Gastrocnemius medialis (tissue), 4 donors: ENCODE measurements at regions not wholly inside any gene's neighbourhood (a gene's known extent, or its start where the extent isn't known, plus 50 kb on each side); places are given as distances from the start of the nearest gene placed in this dataset.

Source experiments
- ATAC-seq, 2 donors: fragments of 150-250 bp; one replicate each; pipeline ENCODE4 v1.9.1; 2016
- DNase-seq, 2 donors: peaks; one replicate each; pipeline ENCODE4 v3.0.0-alpha.2; 2019
- H3K27ac ChIP-seq, 4 donors: fragments of 200-600 bp; sonication (generic); 1 replicate in 1 of 4; 2 replicates in 3 of 4; pipeline ENCODE4 v1.5.1; 2016 to 2018; ENCODE audit warnings: mild to moderate bottlenecking in 2 of 4, moderate library complexity in 1 of 4
- H3K27me3 ChIP-seq, 3 donors: fragments of 200-600 bp; sonication (generic) in 2 of 3; 1 replicate in 1 of 3; 2 replicates in 2 of 3; pipeline versions ENCODE4 v1.5.1 to v1.6.0; 2016 to 2019; ENCODE audit warnings: mild to moderate bottlenecking in 1 of 3, moderate library complexity in 1 of 3
- H3K36me3 ChIP-seq, 2 donors: fragments of 200-600 bp; sonication (generic) in 1 of 2; one replicate each; pipeline ENCODE4 v1.5.1; 2017 to 2018
- H3K4me1 ChIP-seq, 2 donors: fragments of 200-600 bp; sonication (generic) in 1 of 2; one replicate each; pipeline ENCODE4 v1.5.1; 2016 to 2017; ENCODE audit warnings: mild to moderate bottlenecking in 2 of 2
- H3K4me3 ChIP-seq, 4 donors: fragments of 200-600 bp; sonication (generic) in 3 of 4; 1 replicate in 1 of 4; 2 replicates in 3 of 4; pipeline ENCODE4 v1.5.1; 2016 to 2019; ENCODE audit warnings: mild to moderate bottlenecking in 2 of 4
- H3K9me3 ChIP-seq, 3 donors: fragments of 200-600 bp; sonication (generic) in 2 of 3; 1 replicate in 1 of 3; 2 replicates in 2 of 3; pipeline ENCODE4 v1.5.1; 2016 to 2019
- POLR2A ChIP-seq, 2 donors: fragments of 450-650 bp; IDR thresholded peaks; one replicate each; pipeline ENCODE4 v1.6.1; 2017; ENCODE audit warnings: antibody characterized with exemption in 2 of 2, mild to moderate bottlenecking in 2 of 2, moderate library complexity in 2 of 2
- in situ Hi-C, 4 donors: fragments of 200-750 bp; cut with MboI; loops; one replicate each; pipeline versions ENCODE4 v1.15.0 to v1.8.0; 2017; ENCODE audit warnings: low sequenced_read_pairs in 4 of 4
- intact Hi-C: fragments of 100-400 bp; cut with DNase I; formaldehyde crosslinking; loops from one replicate; pipeline ENCODE4 v1.15.1; 2023; ENCODE audit warnings: low total_unique reads
- TF ChIP-seq, protein P1 (sequence below), 5 experiments: fragments of 450-650 bp in 3 of 5; fragments of 200-600 bp in 2 of 5; sonication (generic) in 2 of 5; IDR thresholded peaks in 4 of 5; conservative IDR thresholded peaks in 1 of 5; 1 replicate in 4 of 5; 2 replicates in 1 of 5; pipeline ENCODE4 v1.5.1; 2016 to 2019; ENCODE audit warnings: antibody characterized with exemption in 5 of 5, mild to moderate bottlenecking in 3 of 5, moderate library complexity in 3 of 5

DNA sequence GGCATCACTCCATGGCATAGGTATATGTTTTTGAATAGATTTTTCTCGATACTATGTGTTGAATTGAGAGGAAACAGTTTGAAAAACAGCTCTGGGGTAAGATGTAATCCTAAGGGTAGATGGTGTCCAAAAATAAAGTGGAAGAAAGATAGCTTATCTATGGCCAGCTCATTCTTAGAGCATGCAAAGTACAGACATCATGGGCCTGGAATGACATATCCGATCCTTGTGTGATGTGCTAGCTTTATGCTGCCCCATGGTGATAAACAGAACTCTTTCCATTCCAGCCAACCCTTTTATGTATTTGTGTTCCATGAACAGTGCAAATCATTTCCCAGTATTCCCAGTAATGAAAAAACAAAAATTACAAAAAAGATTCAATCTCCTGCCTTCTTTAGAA lies 390.2 kb upstream of the NXPH2 start:
- in situ Hi-C loops, result no loop called here
- Histone ChIP-seq H3K4me3 (no peak overlapping the region), H3K27ac (no peak overlapping the region), H3K27me3 (no peaks in the 10 kb centered on the region), H3K9me3 (no peaks in the 10 kb centered on the region), H3K36me3 (no peaks in the 10 kb centered on the region), H3K4me1 (no peaks in the 10 kb centered on the region)
- DNase-seq (no peak), ATAC-seq (no peak)
- no peak for TF ChIP-seq POLR2A (IDR thresholded peaks at IDR 0.05)
- TF ChIP-seq, protein P1, sequence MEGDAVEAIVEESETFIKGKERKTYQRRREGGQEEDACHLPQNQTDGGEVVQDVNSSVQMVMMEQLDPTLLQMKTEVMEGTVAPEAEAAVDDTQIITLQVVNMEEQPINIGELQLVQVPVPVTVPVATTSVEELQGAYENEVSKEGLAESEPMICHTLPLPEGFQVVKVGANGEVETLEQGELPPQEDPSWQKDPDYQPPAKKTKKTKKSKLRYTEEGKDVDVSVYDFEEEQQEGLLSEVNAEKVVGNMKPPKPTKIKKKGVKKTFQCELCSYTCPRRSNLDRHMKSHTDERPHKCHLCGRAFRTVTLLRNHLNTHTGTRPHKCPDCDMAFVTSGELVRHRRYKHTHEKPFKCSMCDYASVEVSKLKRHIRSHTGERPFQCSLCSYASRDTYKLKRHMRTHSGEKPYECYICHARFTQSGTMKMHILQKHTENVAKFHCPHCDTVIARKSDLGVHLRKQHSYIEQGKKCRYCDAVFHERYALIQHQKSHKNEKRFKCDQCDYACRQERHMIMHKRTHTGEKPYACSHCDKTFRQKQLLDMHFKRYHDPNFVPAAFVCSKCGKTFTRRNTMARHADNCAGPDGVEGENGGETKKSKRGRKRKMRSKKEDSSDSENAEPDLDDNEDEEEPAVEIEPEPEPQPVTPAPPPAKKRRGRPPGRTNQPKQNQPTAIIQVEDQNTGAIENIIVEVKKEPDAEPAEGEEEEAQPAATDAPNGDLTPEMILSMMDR (IDR thresholded peaks at IDR 0.05 in 4 of 5, conservative IDR thresholded peaks at IDR 0.05 in 1 of 5), result no peak
- intact Hi-C loops, result no loop called here

DNA sequence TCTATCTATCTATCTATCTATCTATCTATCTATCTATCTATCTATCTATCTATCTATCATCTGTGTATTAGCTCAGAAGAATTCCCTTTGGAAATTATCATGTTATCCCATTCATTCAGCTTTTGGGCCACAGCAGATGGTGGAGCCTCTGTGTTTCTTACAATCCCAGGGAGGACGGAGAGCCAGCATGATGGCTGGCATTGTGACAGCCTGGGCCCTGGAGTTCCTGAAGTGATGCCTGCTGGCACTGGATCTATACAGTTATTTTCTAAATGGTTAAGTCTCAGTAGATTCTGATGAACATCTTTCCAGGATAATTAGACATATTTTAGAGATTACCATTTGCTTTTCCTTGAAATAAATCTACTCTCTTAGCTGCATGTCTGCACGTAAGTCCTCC lies 385.4 kb upstream of the NXPH2 start:
- Histone ChIP-seq H3K27me3 (no peaks in the 10 kb centered on the region), H3K36me3 (no peaks in the 10 kb centered on the region), H3K4me1 (no peaks in the 10 kb centered on the region), H3K9me3 (no peaks in the 10 kb centered on the region), H3K4me3 (no peak overlapping the region), H3K27ac (no peak overlapping the region)
- no peak for ATAC-seq
- TF ChIP-seq, protein P1 (IDR thresholded peaks at IDR 0.05 in 4 of 5, conservative IDR thresholded peaks at IDR 0.05 in 1 of 5), result no peak
- TF ChIP-seq POLR2A (IDR thresholded peaks at IDR 0.05), result no peak
- DNase-seq, result no peak
- in situ Hi-C loops, result no loop called here
- intact Hi-C loops, result no loop called here

DNA sequence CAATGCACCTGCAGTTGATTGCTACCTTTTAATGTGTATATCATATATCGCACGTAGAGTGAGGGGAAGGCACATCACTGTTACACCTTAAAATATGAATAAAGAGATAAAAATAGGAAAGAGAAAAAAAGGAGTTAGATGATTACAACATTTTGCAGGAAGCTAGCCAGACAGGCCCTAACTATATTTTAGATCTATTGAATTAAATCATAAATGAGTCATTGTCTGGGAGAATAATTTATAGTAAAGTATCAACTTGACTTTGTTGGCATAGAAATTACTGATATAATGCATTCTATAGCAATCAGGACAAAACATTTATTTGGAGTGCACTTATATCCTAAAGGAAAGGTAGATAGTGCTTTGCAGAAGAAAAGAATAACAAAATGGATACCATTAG lies 384.9 kb upstream of the NXPH2 start:
- H3K27me3 ChIP-seq, result no peaks in the 10 kb centered on the region
- intact Hi-C loops, result no loop called here
- TF ChIP-seq POLR2A (IDR thresholded peaks at IDR 0.05), result no peak
- TF ChIP-seq, protein P1 (IDR thresholded peaks at IDR 0.05 in 4 of 5, conservative IDR thresholded peaks at IDR 0.05 in 1 of 5), result no peak
- H3K36me3 ChIP-seq, result no peaks in the 10 kb centered on the region
- H3K27ac ChIP-seq, result no peak overlapping the region
- H3K9me3 ChIP-seq, result no peaks in the 10 kb centered on the region
- ATAC-seq (no peak), DNase-seq (no peak)
- no peak overlapping the region for H3K4me3 ChIP-seq
- in situ Hi-C loops, result no loop called here
- no peaks in the 10 kb centered on the region for H3K4me1 ChIP-seq

DNA sequence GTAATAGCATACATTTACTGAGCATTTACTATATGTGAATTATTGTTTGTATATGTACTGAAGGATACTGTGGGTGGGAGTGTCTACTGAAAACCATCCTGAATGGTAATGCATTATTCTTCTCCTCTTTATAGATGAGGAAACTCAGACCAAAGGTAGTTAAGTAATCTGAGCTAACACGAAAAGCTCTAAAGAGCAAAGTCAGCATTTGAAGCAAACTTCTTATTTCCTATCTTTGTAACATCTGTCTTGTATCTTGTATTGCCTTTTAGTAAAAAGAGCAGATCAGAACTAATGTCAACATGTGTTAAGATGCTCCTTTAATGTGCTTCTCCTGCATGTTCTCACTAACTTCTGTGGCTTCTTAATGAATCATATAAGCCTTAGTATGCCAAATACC lies 382.8 kb upstream of the NXPH2 start:
- H3K9me3 ChIP-seq, result no peaks in the 10 kb centered on the region
- no peak for DNase-seq
- in situ Hi-C loops, result no loop called here
- H3K27me3 ChIP-seq, result no peaks in the 10 kb centered on the region
- no peak overlapping the region for H3K4me3 ChIP-seq
- intact Hi-C loops, result no loop called here
- no peak for ATAC-seq
- TF ChIP-seq, protein P1 (IDR thresholded peaks at IDR 0.05 in 4 of 5, conservative IDR thresholded peaks at IDR 0.05 in 1 of 5), result no peak
- TF ChIP-seq POLR2A (IDR thresholded peaks at IDR 0.05), result no peak
- no peak overlapping the region for H3K27ac ChIP-seq
- no peaks in the 10 kb centered on the region for H3K4me1 ChIP-seq
- H3K36me3 ChIP-seq, result no peaks in the 10 kb centered on the region

DNA sequence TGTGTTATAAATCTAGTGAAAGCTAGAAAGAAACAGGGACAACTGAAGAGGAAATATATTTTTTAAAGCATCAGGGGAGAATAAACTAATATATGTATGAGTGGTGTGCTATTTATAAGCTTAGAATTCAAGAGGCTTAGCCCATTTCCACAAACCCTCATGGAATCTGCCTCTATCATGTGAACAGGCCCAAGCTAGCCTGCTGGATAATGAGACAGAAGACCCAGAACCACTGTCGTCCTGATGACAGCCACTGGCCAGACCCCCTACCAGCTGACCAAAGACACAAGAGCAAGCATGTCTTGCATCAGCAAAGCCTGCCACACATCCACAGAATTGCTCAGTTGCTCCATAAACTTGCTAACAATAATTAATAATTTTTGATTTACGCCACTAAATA lies 382.3 kb upstream of the NXPH2 start:
- in situ Hi-C loops, result no loop called here
- ATAC-seq, result no peak
- Histone ChIP-seq H3K4me1 (no peaks in the 10 kb centered on the region), H3K27ac (no peak overlapping the region), H3K27me3 (no peaks in the 10 kb centered on the region), H3K36me3 (no peaks in the 10 kb centered on the region), H3K9me3 (no peaks in the 10 kb centered on the region), H3K4me3 (no peak overlapping the region)
- intact Hi-C loops, result no loop called here
- TF ChIP-seq, protein P1 (IDR thresholded peaks at IDR 0.05 in 4 of 5, conservative IDR thresholded peaks at IDR 0.05 in 1 of 5), result no peak
- TF ChIP-seq POLR2A (IDR thresholded peaks at IDR 0.05), result no peak
- no peak for DNase-seq
